HG03558 (cell line): ENCODE measurements at regions not wholly inside any gene's neighbourhood (a gene's known extent, or its start where the extent isn't known, plus 50 kb on each side); places are given as distances from the start of the nearest gene placed in this dataset.
"Not testable (repeated sequence)": the region's sequence is repeated elsewhere in the genome, so short reads cannot be mapped to it uniquely, and the experiment has no call there.

ENCODE experiments used
- ATAC-seq: cut with Tn5 transposase; IDR thresholded peaks from one replicate; pipeline ENCODE4 v1.9.1; 2021; ENCODE audit warnings: moderate number of reproducible peaks; ENCODE audit not compliant: unreplicated experiment; ENCODE audit errors: extremely low read depth

DNA sequence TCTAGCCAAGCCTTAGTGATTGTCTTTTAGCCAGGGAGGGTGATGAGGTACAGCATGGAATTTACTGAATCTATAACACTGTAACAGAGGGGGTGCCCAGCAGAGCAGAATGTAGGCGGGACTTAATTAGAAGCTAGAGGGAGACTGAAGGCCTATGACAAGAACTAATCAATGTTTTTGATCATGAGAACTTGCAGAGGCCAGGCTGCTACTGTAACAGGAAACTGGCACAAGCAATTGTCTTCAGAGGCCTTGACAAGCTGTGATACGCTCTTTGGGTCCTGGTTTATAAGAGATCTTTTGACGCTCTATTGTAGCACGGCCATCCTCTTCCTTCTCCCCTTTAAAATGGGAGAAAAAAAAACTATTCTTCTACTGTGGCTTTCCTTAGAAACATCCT, 1297.3 kb downstream of the JRKL start:
- no peak for ATAC-seq

DNA sequence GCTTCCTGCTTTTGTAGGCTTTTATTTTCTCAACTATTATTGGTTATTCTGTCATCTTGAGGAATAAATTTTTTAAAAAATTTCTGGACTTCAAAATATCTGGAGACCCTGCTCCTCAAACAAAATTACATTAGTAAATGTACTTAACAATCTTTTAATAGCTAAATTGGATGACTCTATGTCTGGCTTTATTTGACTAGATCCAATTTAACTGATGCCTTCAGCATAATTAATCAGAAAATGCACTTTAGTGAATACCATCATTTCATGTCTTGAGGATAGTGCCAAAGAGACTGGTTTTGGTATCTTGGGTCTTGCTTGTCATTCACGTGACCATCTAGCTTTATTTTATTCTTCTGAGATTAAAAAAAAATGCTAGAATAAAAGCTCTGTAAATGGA, 1301.2 kb downstream of the JRKL start:
- ATAC-seq: no peak

DNA sequence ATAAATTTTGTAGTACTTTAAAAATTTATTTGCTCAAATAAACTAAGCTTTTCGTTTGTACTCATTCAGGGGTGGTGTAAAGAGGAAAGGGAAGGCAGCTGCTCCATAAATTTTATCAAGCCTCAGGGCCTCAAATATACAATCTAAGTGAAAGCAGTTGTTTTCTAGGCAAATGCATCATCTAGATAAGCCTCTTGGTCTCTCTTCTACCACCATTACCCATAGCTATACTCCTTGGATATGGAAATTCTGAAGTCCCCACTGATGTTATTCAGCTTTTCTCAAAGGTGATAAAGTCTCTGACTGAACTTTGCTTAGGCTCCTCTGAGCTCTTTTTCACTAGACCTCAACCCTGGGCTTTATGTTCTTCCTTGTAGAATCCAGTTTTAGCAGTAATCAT, 1313.1 kb downstream of the JRKL start:
- ATAC-seq: no peak

DNA sequence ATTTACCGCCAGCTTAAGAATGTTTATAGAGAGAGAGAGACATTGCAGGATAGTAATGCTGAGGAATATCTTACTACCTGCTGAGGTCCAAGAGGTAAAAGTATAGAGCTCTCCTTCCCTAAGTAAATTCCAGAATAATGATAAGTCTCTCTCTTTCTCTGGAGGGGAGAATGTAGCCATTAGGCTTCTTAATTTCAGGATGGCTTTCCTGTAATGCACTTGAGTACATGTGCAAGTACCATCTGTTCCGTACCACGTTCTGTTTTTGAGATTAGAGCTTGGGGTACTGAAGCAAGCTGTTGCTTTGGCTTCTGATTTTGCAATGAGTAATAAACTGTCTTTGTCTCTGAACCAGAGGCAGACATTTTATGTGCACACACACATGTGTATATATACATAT, 1314.0 kb downstream of the JRKL start:
- ATAC-seq: no peak

DNA sequence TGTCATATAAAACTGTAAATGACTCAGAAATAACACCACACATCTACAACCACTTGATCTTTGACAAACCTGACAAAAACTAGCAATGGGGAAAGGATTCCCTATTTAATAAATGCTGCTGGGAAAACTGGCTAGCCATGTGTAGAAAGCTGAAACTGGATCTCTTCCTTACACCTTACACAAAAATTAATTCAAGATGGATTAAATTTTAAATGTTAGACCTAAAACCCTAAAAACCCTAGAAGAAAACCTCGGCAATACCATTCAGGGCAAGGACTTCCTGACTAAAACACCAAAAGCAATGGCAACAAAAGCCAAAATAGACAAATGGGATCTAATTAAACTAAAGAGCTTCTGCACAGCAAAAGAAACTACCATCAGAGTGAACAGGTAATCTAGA, 1315.3 kb upstream of the CNTN5 start:
- ATAC-seq: not testable (repeated sequence)

DNA sequence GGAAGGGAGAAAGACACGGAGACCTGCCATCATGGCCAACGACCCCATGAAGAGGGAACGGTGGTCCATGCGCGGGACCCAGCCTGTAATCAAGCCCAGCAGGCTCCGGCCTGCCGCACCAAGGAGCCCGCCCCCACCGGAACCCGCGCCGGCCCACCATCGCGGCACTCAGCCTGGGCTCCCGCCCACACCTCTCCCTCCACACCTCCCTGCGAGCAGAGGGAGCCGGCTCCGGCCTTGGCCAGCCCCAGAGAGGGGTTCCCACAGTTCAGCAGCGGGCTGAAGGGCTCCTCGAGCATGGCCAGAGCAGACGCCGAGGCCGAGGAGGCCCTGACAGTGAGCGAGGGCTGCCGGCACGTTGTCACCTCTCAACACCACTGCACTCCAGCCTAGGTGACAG, 1302.8 kb upstream of the CNTN5 start:
- ATAC-seq: no peak

DNA sequence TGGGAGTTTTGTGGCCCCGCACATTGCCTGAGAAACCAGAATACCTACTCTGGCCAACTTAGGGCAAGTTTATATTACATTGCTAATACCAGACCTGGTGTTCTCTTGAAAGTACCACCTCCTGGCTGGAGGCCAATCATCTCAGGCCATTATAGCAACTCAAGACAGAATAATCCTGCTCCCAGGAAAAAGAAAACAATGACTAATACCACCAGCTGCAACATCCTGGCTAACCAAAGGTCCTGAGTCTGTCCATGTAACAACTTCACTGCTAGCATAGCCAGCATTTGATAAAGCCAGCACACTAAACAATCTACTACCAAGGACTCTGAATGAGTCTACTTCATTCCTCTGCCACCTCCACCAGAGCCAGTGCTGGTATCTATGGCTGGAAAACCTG, 1298.7 kb upstream of the CNTN5 start:
- ATAC-seq: no peak

DNA sequence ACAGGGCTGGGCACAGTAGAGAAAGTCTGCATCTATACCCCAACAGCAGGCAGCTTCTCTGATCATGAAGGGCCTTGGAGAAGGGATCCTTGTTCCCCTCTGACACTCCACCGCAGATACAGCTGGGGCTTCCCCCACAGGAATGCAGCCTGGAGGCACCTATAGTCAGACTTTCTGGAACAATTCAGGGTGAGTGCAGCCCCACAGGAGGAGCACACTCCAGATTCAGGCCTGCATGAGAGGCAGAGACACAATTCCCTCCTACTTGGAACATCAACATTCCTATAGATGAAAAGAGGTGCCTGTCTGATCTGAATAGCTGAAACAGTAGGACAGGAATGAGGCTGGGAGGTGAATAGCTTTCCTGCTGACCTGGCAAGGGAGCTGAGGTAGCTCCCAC, 1298.0 kb upstream of the CNTN5 start:
- ATAC-seq: no peak

DNA sequence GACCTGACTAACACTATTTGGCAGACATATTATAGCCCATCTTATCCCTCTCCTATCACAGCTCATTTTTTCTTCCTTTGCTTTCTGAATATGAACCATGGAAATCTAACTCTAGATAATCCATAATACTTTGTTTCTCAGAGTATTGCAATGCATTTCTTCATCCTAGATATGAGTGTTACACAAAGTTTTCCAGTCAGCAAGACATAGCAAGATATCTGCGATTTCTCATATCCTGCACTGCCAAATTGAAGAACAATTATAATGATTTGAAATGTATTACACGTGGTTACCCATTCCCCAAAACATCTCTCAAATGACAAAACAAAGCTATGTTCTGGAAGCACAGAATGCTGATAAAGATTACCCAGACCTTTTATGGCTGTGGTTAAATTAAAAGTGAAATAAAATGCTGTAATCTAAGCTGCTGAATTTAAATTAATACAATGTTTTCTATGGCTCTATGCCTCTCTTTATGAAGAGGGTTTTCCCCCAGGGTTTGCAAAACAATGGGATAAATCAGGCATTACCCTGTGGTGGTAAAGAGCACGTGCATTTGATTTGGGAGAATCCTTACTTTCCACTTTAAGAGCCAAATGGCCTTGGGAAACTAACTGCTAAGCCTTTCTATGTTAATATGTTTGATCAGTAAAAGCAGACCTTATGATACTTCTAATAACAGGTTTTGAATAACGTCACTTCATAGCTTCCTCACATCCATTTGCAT, 1291.0 kb upstream of the CNTN5 start:
- no peak for ATAC-seq

DNA sequence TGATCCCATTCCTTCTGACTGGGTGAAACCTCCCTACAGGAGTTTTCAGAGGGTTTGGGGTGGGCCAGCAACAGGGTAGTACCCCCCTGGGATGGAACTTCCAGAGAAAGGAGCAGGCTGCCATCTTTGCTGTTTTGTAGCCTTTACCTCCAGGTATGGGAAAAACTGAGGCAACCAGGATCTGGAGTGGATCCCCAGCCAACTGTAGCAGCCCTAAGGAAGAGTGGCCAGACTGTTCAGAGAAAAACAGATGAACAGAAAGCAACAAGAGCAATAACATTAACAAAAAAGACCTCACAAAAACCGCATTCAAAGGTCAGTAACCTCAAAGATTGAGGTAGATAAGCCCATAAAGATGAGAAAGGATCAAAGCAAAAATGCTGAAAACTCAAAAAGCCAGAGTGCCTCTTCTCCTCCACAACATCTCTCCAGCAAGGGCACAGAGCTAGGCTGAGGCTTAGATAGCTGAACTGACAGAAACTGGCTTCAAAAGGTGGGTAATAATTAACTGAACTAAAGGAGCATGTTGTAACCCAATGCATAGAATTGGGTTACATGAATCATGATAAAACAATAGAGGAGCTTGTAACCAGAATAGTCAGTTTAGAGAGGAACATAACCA, 1288.6 kb upstream of the CNTN5 start:
- no peak for ATAC-seq

DNA sequence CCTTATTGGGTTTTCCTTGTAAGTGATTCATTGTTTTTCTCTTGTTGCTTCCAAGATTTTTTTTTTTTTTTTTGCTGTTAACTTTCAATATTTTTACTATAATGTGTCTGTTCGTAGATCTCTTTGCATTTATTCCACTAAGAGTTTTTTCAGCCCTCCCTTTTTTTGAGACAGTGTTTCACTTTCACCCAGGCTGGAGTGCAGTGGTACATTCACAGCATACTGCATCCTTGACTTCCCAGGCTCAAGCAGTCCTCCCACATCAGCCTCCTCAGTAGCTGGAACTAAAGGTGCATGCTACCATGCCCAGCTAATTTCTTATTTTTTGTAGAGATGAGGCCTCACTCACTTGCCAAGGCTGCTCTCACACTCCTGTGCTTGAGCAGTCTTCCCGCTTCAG, 1282.0 kb upstream of the CNTN5 start:
- ATAC-seq: no peak

DNA sequence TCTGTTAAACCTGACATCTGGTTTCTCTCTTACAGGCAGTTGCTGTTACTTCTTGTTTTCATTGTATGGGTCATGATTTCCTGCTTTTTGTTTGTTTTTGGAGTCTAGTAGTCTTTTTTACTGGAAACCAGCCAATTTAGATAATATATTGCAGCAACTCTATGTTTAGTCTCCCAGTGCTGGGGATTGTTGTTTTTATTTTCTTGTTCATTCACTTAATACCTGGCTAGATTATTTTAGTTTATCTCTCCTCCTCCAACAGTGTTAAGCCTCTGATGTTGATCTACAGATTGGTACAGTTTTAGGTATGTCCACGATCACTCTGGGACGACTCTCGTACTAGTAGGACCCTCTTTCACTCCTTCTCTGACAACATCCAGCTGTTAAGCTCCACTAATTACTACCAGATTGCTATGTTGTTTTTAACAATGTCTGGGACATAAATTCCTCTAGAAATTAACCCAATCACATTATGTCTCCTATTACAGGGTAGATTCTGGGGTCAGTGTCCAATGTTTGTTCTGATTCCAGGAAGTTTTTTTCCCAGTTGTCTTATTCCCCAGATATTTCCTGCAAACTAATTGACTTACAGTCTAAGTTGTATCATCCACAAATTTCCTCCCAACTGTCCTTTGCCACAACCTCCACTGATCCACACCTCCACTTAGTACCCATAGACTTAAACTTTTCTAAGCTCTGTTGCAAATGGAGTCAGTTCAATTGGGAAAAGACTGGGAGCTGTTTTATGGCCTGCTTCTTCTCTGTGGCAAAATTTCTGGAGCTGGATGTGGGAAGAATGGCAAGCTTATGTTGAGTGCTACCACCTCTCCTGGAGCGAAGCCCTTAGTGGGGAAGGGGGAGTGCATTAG, 1280.6 kb upstream of the CNTN5 start:
- ATAC-seq: no peak

DNA sequence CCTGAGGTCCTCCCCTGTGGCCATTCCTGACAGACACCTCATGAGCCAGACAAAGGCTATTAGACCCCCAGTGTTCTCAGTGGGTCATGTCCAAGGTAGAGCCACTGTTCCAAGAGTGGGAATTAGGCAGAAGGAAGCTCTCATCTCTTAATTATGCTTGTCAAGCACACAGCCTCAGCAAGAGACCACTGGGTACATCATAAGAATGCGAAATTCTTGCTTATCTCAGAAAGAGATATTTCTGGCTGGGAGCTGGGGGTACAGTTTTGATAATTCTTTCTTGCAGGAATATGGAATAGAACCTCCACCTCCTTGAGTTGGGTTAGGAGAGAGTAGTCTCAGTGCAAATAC, 1280.0 kb upstream of the CNTN5 start:
- no peak for ATAC-seq

DNA sequence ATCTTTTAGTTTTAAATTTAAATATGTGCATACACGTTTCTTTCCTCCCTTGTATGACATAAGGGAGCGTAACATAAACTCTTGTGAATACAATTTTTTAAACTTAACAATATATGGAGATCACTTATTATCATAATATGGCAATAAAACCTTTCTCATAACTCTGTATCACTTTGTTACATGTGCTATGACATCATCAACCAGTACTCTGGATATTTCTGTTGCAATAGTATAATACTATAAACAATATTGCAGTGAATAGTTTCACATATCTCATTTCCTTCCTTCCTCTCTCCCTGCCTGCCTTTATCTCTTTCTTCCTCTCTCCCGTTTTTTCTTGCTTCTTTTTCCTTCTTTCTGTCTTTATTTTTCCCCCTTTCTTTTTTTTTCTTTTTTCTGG, 1278.0 kb upstream of the CNTN5 start:
- no peak for ATAC-seq

DNA sequence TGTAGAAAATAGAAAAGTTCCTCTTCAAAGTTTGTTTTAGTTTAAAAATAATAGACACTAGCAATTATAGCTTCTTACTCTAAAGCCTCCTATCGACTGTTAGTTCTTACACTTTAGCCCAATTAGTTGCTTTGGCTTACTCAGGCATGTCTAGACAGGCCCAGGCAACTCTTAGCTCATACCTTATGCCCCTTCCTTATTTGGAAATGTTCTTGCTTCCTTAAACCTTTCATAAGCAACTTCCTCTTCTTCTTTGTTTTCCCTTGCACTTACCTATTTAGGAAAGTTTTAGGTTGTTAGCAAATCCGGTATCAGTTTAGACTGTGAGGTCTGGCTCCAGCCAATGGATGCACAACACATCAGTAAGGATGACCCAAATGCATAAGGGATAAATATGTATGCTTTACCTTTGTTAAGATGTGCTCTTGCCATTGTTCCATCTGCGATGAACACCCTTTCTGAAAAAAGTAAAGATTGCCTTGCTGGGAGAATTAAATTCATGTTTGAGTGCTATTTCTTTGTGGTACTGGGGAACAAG, 1277.5 kb upstream of the CNTN5 start:
- no peak for ATAC-seq

DNA sequence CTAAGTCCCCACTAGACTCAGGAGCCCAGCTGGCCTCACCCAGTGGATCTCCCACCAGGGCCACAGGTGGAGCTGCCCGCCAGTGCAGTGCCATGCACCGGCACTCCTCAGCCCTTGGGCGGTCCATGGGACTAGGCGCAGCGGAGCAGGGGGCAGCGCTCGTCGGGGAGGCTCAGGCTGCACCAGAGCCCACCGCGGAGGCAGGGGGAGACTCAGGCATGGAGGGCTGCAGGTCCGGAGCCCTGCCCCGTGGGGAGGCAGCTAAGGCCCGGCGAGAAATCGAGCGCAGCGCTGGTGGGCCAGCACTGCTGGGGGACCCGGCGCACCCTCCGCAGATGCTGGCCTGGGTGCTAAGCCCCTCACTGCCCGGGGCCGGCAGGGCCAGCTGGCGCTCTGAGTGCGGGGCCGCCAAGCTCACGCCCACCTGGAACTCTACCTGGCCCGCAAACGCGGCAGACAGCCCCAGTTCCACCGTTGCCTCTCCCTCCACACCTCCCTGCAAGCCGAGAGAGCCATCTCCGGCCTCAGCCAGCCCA, 1275.2 kb upstream of the CNTN5 start:
- no peak for ATAC-seq

DNA sequence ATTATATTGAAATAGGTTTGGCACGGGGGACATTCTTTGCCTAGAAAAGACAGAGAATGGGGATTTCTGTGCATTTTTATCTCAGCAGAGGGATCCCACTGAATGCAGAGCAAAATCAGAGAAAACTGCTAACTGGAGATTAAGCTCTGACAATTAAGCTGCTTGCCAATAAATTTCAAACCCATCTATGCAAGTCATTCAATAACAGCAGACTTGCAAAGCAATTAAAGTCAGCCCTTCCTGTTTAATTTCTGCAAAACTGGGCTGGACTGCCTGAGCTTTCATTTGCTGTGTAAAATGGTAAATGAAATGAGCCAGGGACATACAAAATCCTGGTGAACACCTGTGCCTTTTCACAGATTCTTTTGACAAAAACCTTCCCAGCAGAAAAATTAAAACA, 1273.9 kb upstream of the CNTN5 start:
- ATAC-seq: no peak

DNA sequence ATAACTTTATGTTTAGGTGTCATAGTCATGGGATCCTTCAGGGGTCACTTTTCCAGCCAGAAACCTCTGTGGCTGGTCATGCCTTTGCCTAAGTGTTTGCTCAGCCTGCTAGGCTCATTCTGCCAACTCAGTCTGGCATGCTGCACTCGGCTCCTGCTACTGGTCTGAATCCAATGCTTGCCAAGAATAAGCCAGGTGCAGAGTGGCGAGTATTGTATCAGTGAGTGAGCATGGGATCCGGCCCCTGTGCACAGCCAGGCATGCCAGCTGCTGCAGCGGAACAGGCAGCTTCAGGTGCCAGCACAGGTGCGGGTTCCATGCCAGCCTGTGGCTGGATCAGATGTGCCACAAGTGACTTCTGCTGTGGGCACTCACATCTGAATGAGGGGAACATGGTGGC, 1269.3 kb upstream of the CNTN5 start:
- ATAC-seq: no peak

DNA sequence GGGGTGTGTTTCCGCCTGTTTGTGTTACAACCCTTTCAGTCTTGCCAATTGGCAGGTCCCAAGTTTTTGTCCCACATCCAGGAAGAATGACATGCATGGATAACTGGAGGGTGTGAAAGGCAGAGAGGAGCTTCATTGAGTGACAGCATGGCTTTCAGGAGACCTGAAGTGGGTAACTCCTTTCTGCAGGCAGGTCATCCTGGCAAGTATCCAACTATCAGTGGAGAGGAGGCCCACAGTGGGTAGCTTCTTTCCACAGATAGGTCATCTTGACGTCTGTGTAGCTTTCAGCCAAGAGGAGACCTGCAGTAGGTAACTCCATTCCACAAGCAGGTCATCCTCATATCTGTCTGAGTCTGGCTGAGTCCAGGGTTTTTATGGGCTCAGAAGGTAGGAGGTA, 1268.8 kb upstream of the CNTN5 start:
- ATAC-seq: no peak

DNA sequence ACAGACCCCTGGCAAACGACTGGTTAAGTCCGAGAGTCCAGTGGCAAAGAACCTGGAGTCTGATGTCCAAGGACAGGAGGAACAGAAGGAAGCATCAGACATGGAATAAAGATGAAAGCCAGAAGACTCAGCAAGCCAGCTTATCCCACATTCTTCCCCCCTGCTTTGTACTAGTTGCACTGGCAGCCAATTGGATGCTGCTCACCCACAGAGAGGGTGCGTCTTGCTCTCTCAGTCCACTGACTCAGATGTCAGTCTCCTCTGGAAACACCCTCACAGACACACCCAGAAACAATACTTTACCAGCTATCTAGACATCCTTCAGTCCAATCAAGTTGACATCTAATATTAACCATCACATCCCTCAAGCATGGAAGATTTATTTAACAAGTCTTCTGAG, 1265.8 kb upstream of the CNTN5 start:
- ATAC-seq: no peak
